Prostate gland (tissue), 2 donors: ENCODE measurements at regions not wholly inside any gene's neighbourhood (a gene's known extent, or its start where the extent isn't known, plus 50 kb on each side); places are given as distances from the start of the nearest gene placed in this dataset.

Source experiments
- DNase-seq: peaks from one replicate; pipeline ENCODE4 v3.0.0-alpha.2; 2019; ENCODE audit warnings: low spot score
- H3K27ac ChIP-seq, 2 donors: fragments of 200-600 bp; sonication (generic); 2 replicates each; pipeline ENCODE4 v1.5.1; 2017 to 2019
- H3K27me3 ChIP-seq: fragments of 200-600 bp; sonication (generic); replicated peaks from 2 replicates; pipeline ENCODE4 v1.5.1; 2019; ENCODE audit not compliant: insufficient read depth
- H3K36me3 ChIP-seq, 2 donors: fragments of 200-600 bp; sonication (generic); 1 replicate in 1 of 2; 2 replicates in 1 of 2; pipeline versions ENCODE4 v1.5.1 to v1.8.1; 2017 to 2019
- H3K4me1 ChIP-seq: fragments of 200-600 bp; sonication (generic); replicated peaks from 2 replicates; pipeline ENCODE4 v1.5.1; 2019
- H3K4me3 ChIP-seq, 2 donors: fragments of 200-600 bp; sonication (generic); 2 replicates each; pipeline ENCODE4 v1.5.1; 2017 to 2019
- H3K9me3 ChIP-seq: fragments of 200-600 bp; sonication (generic); 2 replicates; pipeline ENCODE4 v1.5.1; 2017
- CTCF ChIP-seq, 4 experiments: fragments of 200-600 bp in 2 of 4; fragments of 450-650 bp in 2 of 4; sonication (generic) in 2 of 4; IDR thresholded peaks; 1 replicate in 3 of 4; 2 replicates in 1 of 4; pipeline ENCODE4 v1.5.1; 2016 to 2019; ENCODE audit warnings: antibody characterized with exemption in 4 of 4, mild to moderate bottlenecking in 2 of 4, moderate library complexity in 2 of 4
- POLR2A ChIP-seq: fragments of 450-650 bp; IDR thresholded peaks from one replicate; pipeline ENCODE4 v1.6.1; 2016; ENCODE audit warnings: antibody characterized with exemption, mild to moderate bottlenecking
- POLR2AphosphoS5 ChIP-seq: sonication (generic); formaldehyde crosslinking; IDR thresholded peaks from one replicate; pipeline ENCODE4 v1.6.1; 2017; ENCODE audit warnings: antibody characterized with exemption
- WGBS: methylation state at CpG from one replicate; pipeline ENCODE4 v1.1.5; 2018; 5-methylcytosine and 5-hydroxymethylcytosine counted together
- intact Hi-C: fragments of 100-400 bp; cut with DNase I; formaldehyde crosslinking; loops from one replicate; pipeline ENCODE4 v1.14.2; 2022

- 91% methylated on average over 3 of the region's 3 CpGs for WGBS
- Histone ChIP-seq H3K4me1 (no peaks in the 10 kb centered on the region), H3K27ac (no peak overlapping the region), H3K36me3 (no peaks in the 10 kb centered on the region), H3K27me3 (no peaks in the 10 kb centered on the region), H3K4me3 (no peak overlapping the region), H3K9me3 (no peaks in the 10 kb centered on the region)
- no peak for DNase-seq
- intact Hi-C loops: no loop called here
- TF ChIP-seq POLR2AphosphoS5: no peak
Measured at GRCh38 chr10:124146483-124146882, 53.1 kb upstream of the CHST15 start.

- Histone ChIP-seq H3K27me3 (no peaks in the 10 kb centered on the region), H3K4me1 (no peaks in the 10 kb centered on the region), H3K36me3 (no peaks in the 10 kb centered on the region), H3K9me3 (no peaks in the 10 kb centered on the region), H3K4me3 (no peak overlapping the region), H3K27ac (no peak overlapping the region)
- TF ChIP-seq CTCF (IDR thresholded peaks at IDR 0.05) (no peak), POLR2AphosphoS5 (no peak), POLR2A (no peak)
- 78% methylated on average over 12 of the region's 12 CpGs for WGBS
- no peak for DNase-seq
- intact Hi-C loops: no loop called here
Measured at GRCh38 chr10:124145109-124145870, 51.9 kb upstream of the CHST15 start.

- Histone ChIP-seq H3K27me3 (no peaks in the 10 kb centered on the region), H3K4me3 (no peak overlapping the region), H3K4me1 (no peaks in the 10 kb centered on the region), H3K27ac (no peak overlapping the region), H3K9me3 (no peaks in the 10 kb centered on the region), H3K36me3 (no peaks in the 10 kb centered on the region)
- 88% methylated on average over 9 of the region's 9 CpGs for WGBS
- TF ChIP-seq POLR2AphosphoS5 (no peak), CTCF (IDR thresholded peaks at IDR 0.05) (no peak), POLR2A (no peak)
- intact Hi-C loops: no loop called here
- DNase-seq: no peak
Measured at GRCh38 chr10:124144536-124144935, 51.1 kb upstream of the CHST15 start.

- TF ChIP-seq CTCF (IDR thresholded peaks at IDR 0.05) (no peak), POLR2A (no peak), POLR2AphosphoS5 (no peak)
- H3K9me3 ChIP-seq: no peaks in the 10 kb centered on the region
- WGBS: 91% methylated on average over 6 of the region's 6 CpGs
- intact Hi-C loops: no loop called here
- H3K4me1 ChIP-seq: no peaks in the 10 kb centered on the region
- H3K27me3 ChIP-seq: no peaks in the 10 kb centered on the region
- no peak overlapping the region for H3K4me3 ChIP-seq
- H3K36me3 ChIP-seq: no peaks in the 10 kb centered on the region
- no peak overlapping the region for H3K27ac ChIP-seq
- no peak for DNase-seq
Measured at GRCh38 chr10:124143721-124144120, 50.3 kb upstream of the CHST15 start.
